GM19397 (cell line): ENCODE measurements at regions not wholly inside any gene's neighbourhood (a gene's known extent, or its start where the extent isn't known, plus 50 kb on each side); places are given as distances from the start of the nearest gene placed in this dataset.
A peak's percentile ranks its signal among the peaks of the same experiment; 100 is the strongest.
"Not testable (repeated sequence)": the region's sequence is repeated elsewhere in the genome, so short reads cannot be mapped to it uniquely, and the experiment has no call there.

Experiments
- ATAC-seq: cut with Tn5 transposase; IDR thresholded peaks from one replicate; pipeline ENCODE4 v1.9.1; 2021; ENCODE audit warnings: mild to moderate bottlenecking, moderate library complexity; ENCODE audit not compliant: unreplicated experiment

DNA sequence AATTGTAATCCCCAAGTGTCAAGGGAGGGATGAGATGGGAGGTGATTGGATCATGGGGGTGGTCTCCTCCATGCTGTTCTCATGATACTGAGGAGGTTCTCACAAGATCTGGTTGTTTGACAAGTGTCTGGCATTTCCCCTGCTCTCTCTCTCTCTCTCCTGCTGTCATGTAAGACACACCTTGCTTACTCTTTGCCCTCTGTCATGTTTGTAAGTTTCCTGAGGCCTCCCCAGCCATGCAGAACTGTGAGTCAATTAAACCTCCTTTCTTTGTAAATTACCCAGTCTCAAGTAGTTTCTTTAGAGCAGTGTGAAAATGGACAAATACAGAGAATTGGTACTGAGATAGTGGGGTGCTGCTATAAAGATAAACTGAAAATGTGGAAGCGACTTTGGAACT, 207.9 kb downstream of the HINT1 start:
- no peak for ATAC-seq

DNA sequence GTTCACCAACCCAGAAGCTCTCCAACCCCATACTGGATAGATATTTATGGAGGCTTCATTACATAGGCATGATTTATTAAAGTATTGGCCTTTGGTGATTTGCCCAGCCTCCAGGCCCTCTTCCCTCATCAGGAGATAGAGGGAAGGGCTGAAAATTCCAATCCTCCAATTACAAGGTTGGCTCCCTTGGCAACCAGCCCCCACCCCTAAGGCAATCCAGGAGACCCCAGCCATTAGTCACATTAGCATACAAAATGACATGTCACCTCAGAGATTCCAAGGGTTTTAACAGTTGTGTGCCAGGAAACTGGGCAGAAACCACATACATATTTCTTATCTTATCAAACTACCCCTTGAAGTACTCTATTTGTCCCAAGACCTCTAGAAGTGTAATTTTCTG, 210.0 kb downstream of the HINT1 start:
- ATAC-seq: no peak

GRCh38 chr5:130954336-130954735, 210.7 kb downstream of the HINT1 start:
- no peak for ATAC-seq

- no peak for ATAC-seq
Measured at GRCh38 chr5:130939059-130939458, 226.0 kb downstream of the HINT1 start.

DNA sequence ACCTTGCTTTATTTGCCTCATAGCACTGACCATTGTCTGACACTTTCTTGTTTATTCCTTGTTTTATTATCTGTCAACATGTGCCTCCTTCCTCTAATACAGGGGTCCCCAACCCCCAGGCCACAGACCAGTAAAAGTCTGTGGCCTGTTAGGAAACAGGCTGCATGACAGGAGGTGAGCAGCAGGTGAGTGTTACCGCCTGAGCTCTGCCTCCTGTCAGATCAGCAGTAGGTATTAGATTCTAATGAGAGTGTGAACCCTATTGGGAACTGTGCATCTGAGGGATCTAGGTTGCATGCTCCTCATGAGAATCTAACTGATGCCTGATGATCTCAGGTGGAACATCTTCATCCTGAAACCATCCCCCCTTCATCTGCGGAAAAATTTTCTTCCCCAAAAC, 228.0 kb downstream of the HINT1 start:
- no peak for ATAC-seq

- ATAC-seq: no peak
Measured at GRCh38 chr5:130923543-130924124, 241.4 kb downstream of the HINT1 start.

- ATAC-seq: no peak
Measured at GRCh38 chr5:130912088-130912487, 253.0 kb downstream of the HINT1 start.

GRCh38 chr5:130908186-130908585, 256.9 kb downstream of the HINT1 start:
- no peak for ATAC-seq

DNA sequence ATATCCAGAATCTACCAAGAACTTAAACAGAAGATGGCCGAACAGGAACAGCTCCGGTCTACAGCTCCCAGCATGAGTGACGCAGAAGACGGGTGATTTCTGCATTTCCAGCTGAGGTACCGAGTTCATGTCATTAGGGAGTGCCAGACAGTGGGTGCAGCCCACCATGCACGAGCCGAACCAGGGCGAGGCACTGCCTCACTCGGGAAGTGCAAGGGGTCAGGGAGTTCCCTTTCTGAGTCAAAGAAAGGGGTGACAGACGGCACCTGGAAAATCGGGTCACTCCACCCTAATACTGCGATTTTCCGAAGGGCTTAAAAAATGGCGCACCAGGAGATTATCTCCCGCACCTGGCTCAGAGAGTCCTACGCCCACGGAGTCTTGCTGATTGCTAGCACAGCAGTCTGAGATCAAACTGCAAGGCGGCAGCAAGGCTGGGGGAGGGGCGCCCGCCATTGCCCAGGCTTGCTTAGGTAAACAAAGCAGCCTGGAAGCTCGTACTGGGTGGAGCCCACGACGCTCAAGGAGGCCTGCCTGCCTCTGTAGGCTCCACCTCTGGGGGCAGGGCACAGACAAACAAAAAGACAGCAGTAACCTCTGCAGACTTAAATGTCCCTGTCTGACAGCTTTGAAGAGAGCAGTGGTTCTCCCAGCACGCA, 267.4 kb downstream of the HINT1 start:
- ATAC-seq: not testable (repeated sequence)

DNA sequence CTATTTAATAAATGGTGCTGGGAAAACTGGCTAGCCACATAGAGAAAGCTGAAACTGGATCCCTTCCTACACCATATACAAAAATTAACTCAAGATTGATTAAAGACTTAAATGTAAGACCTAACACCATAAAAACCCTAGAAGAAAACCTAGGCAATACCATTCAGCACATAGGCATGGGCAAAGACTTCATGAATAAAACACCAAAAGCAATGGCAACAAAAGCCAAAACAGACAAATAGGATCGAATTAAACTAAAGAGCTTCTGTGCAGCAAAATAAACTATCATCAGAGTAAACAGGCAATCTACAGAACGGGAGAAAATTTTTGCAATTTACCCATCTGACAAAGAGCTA, 267.9 kb downstream of the HINT1 start:
- not testable (repeated sequence) for ATAC-seq

DNA sequence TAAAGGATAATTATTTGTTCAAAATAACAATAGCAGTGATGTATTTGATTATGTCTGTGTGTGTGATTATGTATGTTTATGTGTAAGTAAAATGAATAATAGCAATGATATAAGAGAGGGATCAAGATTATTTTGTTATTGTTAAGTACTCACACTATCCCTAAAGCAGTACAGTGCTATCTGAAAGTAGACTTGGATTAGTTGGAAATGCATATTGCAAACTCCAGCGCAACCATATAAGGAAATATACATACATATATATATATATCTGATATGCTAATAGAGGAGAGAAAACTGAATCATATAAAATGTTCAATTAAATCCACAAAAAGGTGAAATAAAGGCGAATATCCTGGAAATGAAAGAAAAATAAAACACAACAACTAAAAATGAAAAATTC, 268.4 kb downstream of the HINT1 start:
- no peak for ATAC-seq

DNA sequence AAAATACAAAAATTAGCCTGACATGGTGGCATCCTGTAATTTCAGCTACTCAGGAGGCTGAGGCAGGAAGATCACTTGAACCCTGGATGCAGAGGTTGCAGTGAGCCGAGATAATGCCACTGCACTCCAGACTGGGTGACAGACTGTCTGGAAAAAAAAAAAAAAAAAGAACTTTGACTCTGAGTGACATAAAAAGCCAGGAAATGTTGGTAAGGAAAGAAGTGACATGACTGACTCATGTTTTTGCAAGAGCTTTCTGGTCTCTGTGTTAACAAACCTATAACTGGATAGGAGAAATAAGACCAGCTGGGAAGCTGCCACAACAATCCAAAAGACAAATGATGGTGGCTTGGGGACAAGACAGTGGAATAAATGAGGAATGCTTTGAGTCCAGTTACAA, 272.1 kb downstream of the HINT1 start:
- ATAC-seq: no peak

DNA sequence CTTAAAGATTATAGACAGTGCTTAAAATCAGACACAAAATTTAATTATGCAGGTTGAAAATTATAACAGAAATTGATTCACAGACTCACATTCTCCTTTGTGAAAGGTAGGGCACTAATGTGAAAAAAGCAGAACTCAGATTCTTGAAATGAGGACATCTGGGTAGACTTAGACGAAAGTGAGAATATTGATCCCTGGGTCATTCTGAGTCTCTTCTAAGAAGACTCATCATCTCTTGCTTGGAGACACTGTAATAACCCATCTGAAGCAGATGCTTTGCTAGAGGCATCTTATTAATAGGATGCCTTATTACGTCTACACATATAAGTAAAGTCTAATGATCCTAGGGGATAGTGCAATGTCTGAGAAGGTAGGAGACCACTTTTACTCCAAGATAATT, 274.4 kb downstream of the HINT1 start:
- no peak for ATAC-seq

GRCh38 chr5:130885691-130886090, 279.4 kb downstream of the HINT1 start:
- ATAC-seq: no peak

DNA sequence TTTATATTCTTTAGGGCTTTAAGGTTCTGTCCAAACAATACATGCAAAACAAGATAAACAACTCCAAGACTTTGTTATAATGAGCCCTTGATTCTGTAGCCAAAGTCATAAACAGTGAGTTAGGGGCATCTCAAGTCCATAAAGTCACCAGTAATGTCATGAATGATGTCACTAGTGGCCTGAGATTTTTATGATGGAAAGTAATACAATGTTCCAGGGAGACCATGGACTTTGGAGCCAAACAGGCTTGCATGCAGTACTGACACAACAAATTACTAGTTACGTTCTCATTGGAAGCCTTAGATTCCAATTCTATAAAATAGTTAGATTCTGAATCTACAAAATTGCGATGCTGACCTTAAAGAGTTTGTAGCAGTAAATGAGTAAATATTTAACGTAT, 280.0 kb downstream of the HINT1 start:
- ATAC-seq: no peak

DNA sequence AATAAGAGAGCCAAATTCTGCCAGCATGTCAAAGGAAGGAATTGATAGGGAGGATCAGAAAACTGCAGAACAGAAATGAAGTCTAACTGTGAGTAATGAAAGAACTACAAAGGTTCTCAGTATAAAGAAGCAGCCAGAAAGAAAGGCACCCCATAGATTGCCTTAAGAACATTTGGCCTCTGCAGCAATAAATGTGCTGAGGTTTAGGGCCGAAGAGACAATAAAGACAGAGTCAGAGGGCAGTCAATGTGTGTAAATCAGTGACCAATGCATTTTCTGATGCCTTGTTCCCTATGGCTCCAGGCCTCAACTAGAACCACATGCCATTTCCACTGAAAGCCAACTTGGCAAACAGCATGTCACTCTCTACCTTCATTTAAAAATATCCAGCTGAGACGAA, 281.0 kb downstream of the HINT1 start:
- ATAC-seq: no peak

GRCh38 chr5:130875656-130876055, 289.4 kb downstream of the HINT1 start:
- no peak for ATAC-seq

- no peak for ATAC-seq
Measured at GRCh38 chr5:130874861-130875417, 290.1 kb downstream of the HINT1 start.

- ATAC-seq: peak; percentile 69
Measured at GRCh38 chr5:130871346-130872086, 293.5 kb downstream of the HINT1 start.

GRCh38 chr5:130870691-130871090, 294.4 kb downstream of the HINT1 start:
- no peak for ATAC-seq

- no peak for ATAC-seq
Measured at GRCh38 chr5:130868186-130868840, 296.7 kb downstream of the HINT1 start.
